Loucy (cell line): ENCODE measurements at regions not wholly inside any gene's neighbourhood (a gene's known extent, or its start where the extent isn't known, plus 50 kb on each side); places are given as distances from the start of the nearest gene placed in this dataset.

Experiments
- EZH2phosphoT487 ChIP-seq: fragments of 200-600 bp; IDR thresholded peaks from 2 replicates; pipeline ENCODE4 v1.6.1; 2018; ENCODE audit warnings: antibody characterized with exemption, mild to moderate bottlenecking, moderate library complexity, borderline replicate concordance
- TF ChIP-seq, protein P1 (sequence below): fragments of 200-600 bp; sonication (generic); conservative IDR thresholded peaks from 2 replicates; pipeline ENCODE4 v1.5.1; 2014; ENCODE audit warnings: mild to moderate bottlenecking, antibody characterized with exemption, low read length

- TF ChIP-seq, protein P1, sequence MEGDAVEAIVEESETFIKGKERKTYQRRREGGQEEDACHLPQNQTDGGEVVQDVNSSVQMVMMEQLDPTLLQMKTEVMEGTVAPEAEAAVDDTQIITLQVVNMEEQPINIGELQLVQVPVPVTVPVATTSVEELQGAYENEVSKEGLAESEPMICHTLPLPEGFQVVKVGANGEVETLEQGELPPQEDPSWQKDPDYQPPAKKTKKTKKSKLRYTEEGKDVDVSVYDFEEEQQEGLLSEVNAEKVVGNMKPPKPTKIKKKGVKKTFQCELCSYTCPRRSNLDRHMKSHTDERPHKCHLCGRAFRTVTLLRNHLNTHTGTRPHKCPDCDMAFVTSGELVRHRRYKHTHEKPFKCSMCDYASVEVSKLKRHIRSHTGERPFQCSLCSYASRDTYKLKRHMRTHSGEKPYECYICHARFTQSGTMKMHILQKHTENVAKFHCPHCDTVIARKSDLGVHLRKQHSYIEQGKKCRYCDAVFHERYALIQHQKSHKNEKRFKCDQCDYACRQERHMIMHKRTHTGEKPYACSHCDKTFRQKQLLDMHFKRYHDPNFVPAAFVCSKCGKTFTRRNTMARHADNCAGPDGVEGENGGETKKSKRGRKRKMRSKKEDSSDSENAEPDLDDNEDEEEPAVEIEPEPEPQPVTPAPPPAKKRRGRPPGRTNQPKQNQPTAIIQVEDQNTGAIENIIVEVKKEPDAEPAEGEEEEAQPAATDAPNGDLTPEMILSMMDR, result no peak
- TF ChIP-seq EZH2phosphoT487, result no peak
Observed at GRCh38 chr1:81030441-81030840, 770.3 kb upstream of the ADGRL2 start.
